Prostate gland (tissue), 2 donors: ENCODE measurements at regions not wholly inside any gene's neighbourhood (a gene's known extent, or its start where the extent isn't known, plus 50 kb on each side); places are given as distances from the start of the nearest gene placed in this dataset.

Source experiments
- DNase-seq: peaks from one replicate; pipeline ENCODE4 v3.0.0-alpha.2; 2019; ENCODE audit warnings: low spot score
- H3K27ac ChIP-seq, 2 donors: fragments of 200-600 bp; sonication (generic); 2 replicates each; pipeline ENCODE4 v1.5.1; 2017 to 2019
- H3K27me3 ChIP-seq: fragments of 200-600 bp; sonication (generic); replicated peaks from 2 replicates; pipeline ENCODE4 v1.5.1; 2019; ENCODE audit not compliant: insufficient read depth
- H3K36me3 ChIP-seq, 2 donors: fragments of 200-600 bp; sonication (generic); 1 replicate in 1 of 2; 2 replicates in 1 of 2; pipeline versions ENCODE4 v1.5.1 to v1.8.1; 2017 to 2019
- H3K4me1 ChIP-seq: fragments of 200-600 bp; sonication (generic); replicated peaks from 2 replicates; pipeline ENCODE4 v1.5.1; 2019
- H3K4me3 ChIP-seq, 2 donors: fragments of 200-600 bp; sonication (generic); 2 replicates each; pipeline ENCODE4 v1.5.1; 2017 to 2019
- H3K9me3 ChIP-seq: fragments of 200-600 bp; sonication (generic); 2 replicates; pipeline ENCODE4 v1.5.1; 2017
- POLR2A ChIP-seq: fragments of 450-650 bp; IDR thresholded peaks from one replicate; pipeline ENCODE4 v1.6.1; 2016; ENCODE audit warnings: antibody characterized with exemption, mild to moderate bottlenecking
- POLR2AphosphoS5 ChIP-seq: sonication (generic); formaldehyde crosslinking; IDR thresholded peaks from one replicate; pipeline ENCODE4 v1.6.1; 2017; ENCODE audit warnings: antibody characterized with exemption
- WGBS: methylation state at CpG from one replicate; pipeline ENCODE4 v1.1.5; 2018; 5-methylcytosine and 5-hydroxymethylcytosine counted together
- intact Hi-C: fragments of 100-400 bp; cut with DNase I; formaldehyde crosslinking; loops from one replicate; pipeline ENCODE4 v1.14.2; 2022
- small RNA-seq, 2 donors: library from RNA; depleted of rRNA; stranded (forward); fragments of <200 nt; gene quantifications; one replicate each; pipeline ENCODE3, GENCODE V24; 2016
- TF ChIP-seq, protein P1 (sequence below), 4 experiments: fragments of 200-600 bp in 2 of 4; fragments of 450-650 bp in 2 of 4; sonication (generic) in 2 of 4; IDR thresholded peaks; 1 replicate in 3 of 4; 2 replicates in 1 of 4; pipeline ENCODE4 v1.5.1; 2016 to 2019; ENCODE audit warnings: antibody characterized with exemption in 4 of 4, mild to moderate bottlenecking in 2 of 4, moderate library complexity in 2 of 4

DNA sequence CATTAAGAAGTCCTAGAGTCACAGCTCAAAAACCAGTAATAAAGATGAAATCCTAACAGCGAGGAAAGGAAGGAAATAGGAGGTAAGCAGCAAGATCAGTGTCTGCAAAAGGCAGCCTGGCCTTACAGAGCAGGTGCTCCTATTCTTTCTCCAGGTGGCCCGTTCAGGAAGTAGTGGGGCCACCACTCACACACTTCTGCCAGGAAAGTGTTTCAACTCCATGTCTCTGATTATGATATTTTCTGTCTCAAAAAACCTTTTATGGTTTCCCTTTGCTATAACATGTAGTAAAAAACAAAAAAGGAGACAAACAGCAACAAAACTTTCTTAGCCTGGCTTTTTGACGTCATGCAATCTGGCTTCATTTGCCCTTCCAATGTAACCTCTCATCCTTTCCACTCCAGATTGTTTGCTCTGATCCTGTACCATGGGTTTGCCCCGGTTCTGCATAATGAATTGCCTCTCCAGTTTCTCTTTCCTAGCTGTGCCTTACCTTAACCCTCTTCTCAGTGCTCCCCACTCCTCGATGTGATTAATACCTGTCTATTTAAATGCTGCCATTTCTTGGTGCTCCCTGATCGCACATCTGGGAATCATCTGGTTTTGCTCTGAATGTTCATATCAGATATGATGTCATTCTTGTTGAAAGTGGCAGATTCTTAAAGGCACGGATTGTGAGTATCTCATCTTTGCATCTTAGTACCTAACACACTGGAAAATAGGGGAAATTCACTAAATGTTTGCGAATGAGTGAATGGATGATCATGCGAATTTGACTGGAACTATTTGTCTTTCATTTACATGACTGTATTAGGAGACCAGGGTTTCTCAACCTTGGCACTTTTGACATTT lies 50.6 kb upstream of the PTPRM start:
- H3K4me3 ChIP-seq = no peak overlapping the region
- no peaks in the 10 kb centered on the region for H3K9me3 ChIP-seq
- no peak for DNase-seq
- no peak for TF ChIP-seq POLR2AphosphoS5
- no peak for TF ChIP-seq POLR2A
- TF ChIP-seq, protein P1, sequence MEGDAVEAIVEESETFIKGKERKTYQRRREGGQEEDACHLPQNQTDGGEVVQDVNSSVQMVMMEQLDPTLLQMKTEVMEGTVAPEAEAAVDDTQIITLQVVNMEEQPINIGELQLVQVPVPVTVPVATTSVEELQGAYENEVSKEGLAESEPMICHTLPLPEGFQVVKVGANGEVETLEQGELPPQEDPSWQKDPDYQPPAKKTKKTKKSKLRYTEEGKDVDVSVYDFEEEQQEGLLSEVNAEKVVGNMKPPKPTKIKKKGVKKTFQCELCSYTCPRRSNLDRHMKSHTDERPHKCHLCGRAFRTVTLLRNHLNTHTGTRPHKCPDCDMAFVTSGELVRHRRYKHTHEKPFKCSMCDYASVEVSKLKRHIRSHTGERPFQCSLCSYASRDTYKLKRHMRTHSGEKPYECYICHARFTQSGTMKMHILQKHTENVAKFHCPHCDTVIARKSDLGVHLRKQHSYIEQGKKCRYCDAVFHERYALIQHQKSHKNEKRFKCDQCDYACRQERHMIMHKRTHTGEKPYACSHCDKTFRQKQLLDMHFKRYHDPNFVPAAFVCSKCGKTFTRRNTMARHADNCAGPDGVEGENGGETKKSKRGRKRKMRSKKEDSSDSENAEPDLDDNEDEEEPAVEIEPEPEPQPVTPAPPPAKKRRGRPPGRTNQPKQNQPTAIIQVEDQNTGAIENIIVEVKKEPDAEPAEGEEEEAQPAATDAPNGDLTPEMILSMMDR (IDR thresholded peaks at IDR 0.05) = no peak
- H3K27ac ChIP-seq = no peak overlapping the region
- intact Hi-C loops = loop anchor here (5.0 kb wide), 1 partner anchor 49 kb away; no protein-coding TSS in a partner anchor
- no peaks in the 10 kb centered on the region for H3K4me1 ChIP-seq
- H3K27me3 ChIP-seq = no peaks in the 10 kb centered on the region
- WGBS = 76% methylated on average over 9 of the region's 9 CpGs
- H3K36me3 ChIP-seq = no peaks in the 10 kb centered on the region

Small RNA genes in the stretch of these regions (small RNA-seq; reads per million reads assigned to genes)
- gene RF00554 = 0 reads per million in 2 donors
